Activated T-cell treated with anti-CD3 and anti-CD28 coated beads, Interleukin-2, amount 50 U/mL, for 1 hour (primary cell): ENCODE measurements at regions not wholly inside any gene's neighbourhood (a gene's known extent, or its start where the extent isn't known, plus 50 kb on each side); places are given as distances from the start of the nearest gene placed in this dataset.

Source experiments
- DNase-seq: peaks from one replicate; pipeline ENCODE4 v3.0.0-alpha.2; 2020

DNA sequence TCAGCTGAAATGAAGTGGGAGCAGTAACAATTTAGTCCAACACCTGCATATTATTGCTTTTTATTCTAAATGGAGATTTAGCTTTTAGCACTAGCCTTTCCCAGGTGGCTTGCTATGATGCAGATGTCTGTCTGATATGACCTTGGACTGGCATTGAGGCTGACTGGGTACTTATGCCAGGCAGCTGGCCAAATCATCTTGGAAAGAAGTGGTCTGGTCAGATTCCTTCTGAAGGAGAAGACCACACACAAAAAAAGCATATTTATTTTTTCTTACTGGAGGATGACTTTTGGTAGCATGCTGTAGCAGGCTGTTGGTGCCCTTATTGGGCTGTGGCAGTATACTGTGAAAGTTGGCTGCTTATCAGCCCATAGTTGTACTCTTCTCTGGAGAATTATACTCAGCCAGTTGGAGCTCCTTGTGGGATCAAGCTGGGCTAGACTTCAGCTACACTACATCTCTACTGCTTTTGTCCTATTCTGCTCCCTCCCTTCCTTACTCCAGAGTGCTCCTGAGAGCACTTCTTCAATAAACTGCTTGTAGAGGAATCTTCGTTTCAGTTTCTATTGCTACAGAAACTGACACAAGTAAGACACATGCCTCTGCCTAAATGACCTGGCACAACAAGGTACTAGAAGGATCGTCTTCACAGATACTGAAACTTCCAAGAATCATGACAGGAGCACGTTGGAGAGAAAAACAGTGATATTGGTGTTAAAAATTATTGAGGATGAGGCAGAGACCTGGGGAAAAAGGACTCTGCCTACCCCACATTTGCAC is 196.8 kb upstream of the RPS6KA3 start:
- no peak for DNase-seq

DNA sequence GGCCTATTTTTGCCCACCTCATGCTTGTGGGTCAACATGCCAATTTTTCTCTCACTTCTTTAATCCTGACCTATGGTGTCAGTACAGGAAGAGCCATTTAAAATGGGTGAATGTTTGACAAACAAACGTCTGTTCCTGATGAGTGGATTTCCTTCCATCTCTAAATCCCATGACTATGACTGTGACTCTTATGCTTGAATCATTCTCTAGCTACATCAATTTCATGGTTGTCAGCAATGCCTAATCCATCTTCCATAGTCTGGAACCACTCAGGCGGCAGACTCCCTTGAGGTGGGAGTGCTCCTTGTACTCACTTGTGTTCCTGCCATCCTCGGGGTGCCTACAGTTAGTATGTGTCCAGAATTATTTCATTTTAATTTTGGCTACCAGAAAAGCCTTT is 194.9 kb upstream of the RPS6KA3 start:
- DNase-seq: no peak

DNA sequence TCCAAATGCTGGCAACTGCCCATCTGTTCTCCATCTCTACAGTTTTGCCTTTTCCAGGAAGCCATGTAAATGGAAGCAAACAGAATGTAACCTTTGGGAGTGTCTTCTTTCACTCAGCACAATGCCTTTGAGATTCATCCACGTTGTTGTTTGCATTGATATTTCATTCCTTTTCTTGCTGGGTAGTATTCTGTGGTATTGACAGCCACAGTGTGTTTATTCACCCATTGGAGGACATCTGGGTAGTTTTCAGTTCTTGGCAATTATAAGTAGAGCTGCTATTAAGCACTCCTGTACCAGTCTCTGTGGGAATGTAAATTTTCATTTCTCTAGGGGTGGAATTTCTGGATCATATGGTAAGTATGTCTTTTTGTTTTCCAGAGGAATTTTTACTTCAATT is 194.3 kb upstream of the RPS6KA3 start:
- no peak for DNase-seq

DNA sequence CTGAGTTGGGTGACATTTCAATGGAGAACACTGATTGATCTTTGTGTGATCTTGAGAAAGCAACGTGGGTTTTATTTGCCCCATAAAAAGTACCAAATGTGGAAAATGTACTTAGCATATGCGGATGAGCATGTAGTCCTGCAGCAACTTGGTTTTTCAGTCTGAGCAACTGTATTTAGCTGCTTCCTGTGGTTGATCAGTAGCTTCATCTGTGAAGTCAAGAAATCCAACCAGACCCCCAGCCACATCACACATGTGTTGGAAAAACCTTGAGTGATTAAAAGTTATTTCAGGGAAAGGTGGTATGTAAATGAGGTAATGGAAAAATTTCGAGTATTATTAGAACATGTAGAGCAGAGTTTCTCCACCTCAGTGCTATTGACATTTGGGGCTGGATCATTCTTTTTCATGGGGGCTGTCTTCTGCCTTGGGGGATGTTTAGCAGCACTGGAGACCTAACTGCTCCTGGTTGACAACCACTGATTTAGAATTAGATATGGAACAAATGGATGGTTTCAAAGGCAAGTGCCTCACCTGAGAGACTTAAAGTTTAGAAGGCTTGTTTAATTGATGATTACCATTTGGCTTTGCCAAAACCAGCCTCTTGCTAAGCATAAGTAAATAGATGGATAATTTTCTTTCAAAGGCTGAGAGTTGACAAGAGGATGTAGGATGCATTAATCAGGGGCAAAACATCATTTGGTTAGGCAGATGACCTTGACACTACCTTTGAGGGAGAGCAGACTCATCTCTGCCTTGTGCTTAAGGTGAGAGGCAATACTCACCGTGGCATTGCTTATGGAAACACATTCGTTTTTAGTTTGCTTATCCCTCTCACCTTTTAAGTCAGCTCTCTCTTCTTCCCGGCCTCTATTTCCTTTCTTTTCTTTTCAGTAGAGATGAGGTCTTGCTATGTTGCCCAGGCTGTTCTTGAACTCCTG is 193.0 kb upstream of the RPS6KA3 start:
- DNase-seq: no peak

DNA sequence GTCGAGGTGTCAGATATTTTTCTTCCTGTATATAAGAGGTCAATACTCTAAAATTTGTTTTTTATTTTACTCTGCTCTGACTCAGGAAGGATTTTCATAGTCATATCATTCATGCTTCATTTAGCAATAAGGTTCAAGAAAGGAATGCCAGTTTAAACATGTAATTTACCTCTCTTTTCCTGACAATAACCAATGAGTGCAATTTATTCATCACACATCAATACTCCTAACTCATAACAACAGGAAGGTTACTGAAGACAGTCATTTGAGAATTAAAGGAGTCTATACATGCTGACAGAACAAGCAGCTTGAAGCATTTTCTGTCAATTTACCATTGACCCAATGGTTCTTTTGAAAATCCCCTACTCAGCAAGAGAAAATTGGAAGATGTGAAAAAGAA is 190.3 kb upstream of the RPS6KA3 start:
- DNase-seq: no peak

DNA sequence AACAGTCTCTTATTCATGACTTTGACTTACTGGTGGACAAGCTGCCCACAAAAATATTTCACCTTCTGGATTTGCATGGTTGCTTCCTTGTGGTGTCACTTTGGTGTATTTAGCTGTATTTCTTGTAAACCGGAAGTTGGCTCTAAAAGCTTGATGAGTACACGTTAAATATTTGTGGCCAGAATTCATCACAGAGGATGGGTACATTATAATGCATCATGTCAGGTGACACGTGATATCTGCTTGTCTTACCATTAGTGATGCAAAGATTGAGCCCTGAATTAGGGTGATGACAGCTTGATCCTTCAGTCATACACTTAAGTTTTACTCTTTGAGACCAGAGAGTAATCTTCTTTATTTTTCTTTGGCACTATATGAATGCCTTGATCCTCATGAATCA is 188.3 kb upstream of the RPS6KA3 start:
- DNase-seq: no peak

DNA sequence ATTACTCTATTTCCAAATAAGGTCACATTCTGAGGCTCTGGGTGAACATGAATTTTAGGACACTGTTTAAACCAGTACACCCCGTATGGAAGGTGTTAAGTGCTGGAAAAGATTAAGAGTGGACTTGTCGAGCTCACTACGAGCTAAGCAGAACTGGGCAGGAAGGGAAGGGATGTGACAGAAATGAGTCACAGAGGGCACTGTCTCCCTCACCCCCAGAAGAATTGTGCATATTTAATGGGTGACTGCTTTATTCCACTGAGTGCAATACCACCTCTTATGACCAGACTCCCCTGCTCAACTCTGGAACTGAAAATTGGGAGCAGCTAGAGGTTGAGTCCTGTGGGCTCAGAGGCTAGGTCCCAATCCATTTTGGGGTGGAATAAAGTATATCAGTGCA is 187.4 kb upstream of the RPS6KA3 start:
- no peak for DNase-seq

DNA sequence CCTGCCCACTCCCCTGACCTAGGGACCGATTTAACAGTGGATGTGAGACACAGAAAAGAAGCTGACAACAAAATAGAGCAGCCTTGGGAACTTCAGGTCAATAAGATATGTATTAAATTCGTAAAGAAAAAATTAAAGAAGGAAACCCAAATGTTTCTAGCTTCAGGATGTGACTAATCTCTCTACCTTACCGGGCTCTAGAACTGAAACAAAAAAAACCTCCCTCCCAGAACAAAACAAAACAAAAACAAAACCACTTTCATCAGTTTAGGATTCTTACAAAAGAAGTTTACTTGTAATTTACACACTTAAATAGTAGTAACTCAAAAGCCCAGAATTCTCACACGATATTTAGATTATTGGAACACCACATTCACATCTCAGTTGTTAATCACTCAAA is 185.8 kb upstream of the RPS6KA3 start:
- DNase-seq: no peak

DNA sequence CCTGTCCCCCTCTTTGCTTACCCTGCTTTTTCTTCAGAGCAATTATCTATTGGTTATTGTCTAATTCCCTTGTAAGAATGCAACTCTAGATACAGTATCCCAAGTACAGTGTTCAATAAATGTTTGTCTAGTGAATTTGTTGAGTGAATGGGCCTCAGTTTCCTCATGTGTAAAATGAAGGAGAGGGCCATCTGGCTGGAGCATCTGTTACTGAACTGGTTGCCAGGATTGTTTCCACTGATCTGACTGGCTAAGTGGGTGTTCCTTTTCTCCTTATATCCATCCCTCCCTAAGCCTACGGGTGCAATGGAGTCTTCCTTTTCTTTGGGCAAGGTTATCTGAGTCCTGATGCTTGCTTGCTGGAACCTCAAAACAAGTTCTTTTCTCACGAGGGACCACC is 185.2 kb upstream of the RPS6KA3 start:
- no peak for DNase-seq

DNA sequence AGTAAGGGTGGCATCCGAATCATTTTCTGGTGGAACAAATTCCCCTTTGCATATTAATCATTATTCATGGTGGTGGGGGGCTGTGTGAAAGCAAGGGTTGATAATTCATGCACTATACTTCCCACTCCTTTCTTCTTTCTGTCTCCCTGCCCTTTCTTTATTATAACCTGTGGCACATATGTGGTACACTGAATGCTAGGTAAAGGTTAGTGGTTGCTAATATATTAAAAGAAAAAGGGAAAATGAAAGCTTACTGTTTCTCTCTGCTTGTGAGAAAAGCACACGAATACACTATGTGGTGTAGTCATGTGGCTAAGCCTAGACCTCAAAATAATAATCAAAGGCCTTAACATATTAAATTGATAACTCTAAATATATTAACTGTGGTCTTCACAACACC is 178.4 kb upstream of the RPS6KA3 start:
- DNase-seq: no peak

DNA sequence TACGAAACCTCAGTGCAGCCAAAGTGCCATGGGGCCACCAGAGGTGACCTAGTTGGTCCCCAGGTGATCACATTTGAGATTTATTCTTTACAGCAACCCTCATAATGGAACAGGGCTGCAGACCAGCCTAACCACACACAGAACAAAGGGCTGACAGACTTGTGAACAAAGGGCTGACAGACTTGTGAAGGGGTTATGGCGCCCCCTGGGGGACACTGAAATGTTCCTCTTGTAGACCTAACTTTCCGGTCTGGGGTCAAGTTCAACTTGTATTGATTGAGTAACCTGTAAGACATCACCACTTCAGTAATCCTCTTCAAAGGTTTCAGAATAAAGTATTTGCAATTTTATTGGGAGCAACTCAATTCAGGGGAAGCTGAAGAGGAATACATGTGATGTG is 175.9 kb upstream of the RPS6KA3 start:
- DNase-seq: peak; percentile 81

DNA sequence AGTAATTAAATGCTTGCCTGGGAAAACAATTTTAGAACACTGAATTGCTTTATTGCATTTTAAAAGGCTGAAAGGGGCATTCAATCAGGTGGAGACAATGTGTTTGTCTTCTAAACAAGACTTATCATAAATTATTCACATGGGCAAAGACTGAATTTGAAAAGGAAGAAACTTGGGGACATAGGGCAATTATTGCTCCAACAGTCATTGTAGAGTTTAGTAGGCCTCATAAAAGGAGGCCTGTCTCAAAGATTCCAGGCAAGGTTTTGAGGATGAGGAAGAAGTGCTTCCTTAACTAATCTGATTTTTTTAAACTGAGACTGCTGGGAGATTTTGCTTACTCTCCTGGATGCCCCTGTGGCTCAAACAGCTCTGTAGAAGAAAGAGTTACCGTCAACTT is 174.4 kb upstream of the RPS6KA3 start:
- DNase-seq: no peak

DNA sequence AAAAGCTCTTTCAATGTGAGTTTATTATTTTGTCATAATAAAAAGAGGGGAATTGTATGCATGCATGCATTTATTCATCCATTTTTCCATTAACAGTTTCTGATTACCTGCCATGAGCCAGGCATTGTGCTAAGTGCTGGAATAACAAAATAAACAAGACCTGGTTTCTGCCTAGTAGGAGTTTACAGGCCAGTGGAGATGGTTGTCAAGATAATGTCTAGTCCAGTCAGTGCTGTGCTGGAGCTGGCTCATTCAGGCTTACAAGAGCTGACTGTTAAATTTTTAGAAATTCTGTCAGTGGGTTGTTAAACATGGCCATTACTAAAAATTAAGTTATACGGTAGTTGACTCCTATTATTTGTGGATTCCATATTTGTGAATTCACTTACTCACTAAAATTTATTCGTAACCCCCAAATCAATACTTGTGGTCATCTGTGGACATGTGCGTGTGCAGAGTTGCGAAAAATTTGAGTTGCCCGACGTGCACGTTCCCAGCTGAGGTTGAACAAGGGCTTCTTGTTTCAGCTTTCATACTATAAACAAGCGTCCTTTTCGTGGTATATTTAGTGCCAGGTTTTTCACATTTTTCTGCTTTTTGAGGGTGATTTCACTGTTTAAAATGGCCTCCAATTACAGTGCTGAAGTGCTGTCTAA is 172.3 kb upstream of the RPS6KA3 start:
- no peak for DNase-seq

DNA sequence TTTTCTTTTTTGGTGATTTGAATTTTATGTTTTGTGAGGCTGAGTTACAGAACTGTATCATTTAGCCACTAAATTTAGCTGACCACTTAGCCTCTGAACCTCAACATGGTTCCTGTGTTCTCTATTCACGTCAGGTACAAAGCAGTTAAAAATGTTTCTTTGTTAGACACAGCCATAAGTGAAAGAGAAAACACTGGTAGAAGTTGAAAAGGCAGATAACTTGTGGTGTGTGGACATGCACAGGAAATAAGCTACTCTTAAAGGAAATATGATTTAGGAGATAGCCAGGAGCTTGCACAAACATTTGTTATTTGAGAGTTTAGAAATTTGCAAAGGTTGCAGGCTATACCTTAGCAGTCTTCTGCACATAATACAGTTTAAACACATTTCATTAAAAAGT is 171.0 kb upstream of the RPS6KA3 start:
- DNase-seq: no peak

DNA sequence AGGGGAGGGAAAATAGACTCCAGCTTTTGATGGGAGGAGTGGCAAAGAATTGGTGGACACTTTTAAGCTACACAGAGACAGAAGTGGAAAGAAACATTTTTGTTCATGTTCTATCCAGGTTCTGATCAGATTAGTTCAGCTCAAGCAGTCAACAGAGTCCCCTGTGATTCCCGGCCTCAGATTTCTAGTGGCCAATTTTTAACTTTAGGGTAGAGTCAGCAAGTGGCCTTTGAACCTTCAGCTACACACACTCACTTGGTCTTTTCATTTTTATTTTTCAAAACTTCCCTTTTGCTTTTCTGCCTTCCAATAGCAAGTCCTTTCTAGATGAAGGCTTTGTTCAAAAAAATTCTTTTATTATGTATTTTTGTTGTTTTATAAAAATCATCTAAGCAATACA is 169.2 kb upstream of the RPS6KA3 start:
- DNase-seq: no peak

DNA sequence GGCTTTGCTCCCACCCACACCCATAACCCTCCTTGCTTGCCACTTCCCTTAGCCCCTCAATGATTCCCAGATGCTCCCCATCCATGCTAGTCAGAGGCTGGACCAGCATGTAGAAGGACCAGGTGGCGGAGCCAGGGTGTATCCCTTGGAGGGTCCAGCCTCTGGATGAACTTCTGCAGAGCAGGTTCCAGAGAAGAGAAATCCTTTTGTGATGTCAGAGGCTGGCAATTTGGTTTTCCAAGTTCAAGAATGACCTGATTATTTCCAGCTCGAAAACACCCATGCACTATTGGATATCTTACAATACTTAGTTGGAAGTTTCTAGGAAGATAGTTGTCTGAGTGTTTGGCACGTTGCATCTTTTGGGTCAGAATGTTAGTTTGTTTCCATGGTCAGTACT is 168.3 kb upstream of the RPS6KA3 start:
- no peak for DNase-seq

DNA sequence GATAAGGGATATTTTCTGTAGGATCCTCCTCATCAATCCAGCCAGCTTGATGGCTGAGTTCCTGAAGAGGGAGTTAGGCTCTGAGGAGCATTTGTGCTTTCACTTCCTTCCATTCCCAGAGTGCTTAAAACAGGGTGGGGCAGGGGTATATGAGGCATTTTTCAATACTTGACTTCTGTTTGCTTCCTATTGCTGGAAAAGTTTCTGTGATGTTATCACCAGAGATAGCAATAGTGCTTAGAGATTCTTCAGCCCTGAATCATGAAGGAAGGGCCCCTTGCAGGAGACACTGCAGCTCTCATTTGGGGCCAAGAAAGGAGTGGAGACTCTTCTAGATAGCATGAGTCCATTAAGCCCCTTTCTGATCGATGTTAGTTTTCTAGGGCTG is 166.7 kb upstream of the RPS6KA3 start:
- DNase-seq: no peak

DNA sequence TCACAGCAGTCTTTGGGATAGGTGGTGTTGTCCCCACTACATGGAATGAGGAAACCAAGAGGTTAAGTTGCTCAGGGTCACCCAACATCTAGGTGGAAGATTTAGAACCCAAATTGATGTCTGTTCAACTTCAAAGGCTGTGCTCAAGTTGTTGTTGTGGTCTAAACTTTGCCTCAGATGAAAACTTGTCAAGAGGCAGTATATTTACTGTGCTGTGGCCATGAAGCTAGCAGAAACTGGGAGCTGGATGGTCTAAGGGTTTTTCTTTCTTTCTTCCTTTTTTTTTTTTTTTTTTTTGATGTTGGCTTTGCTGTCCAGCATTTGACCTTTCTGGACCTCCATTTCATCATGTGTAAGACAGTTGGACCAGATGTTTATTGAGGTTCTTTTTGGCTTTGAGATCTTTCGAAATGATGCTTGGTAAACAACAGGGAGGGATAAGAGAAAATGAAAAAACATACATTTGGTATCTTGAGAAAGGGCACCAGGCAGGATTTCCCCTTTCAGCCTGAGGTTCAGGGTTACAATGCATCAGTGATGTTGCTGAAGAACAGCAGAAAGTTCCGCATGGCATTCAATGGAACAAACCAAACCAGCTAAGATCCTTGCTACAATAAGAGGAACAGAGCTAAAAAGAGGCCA is 166.2 kb upstream of the RPS6KA3 start:
- no peak for DNase-seq

DNA sequence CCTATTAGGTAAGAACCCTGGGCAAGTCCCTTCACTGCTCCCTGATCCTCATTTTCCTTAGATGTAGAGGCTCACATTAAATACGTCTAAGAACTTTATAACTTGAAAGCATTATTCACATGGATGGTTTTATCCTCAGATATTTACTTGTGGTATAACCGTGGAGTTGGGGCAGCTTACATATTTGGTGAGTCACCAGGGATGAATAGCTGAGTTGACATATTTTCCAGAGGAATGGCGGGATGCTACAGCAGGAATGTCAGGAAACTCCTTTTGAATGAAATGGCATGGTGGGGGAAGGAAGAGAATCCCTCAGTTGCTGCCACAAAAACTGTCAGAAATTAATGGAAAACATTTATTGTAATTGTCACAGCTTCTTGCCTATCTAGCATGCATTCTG is 165.3 kb upstream of the RPS6KA3 start:
- DNase-seq: no peak

DNA sequence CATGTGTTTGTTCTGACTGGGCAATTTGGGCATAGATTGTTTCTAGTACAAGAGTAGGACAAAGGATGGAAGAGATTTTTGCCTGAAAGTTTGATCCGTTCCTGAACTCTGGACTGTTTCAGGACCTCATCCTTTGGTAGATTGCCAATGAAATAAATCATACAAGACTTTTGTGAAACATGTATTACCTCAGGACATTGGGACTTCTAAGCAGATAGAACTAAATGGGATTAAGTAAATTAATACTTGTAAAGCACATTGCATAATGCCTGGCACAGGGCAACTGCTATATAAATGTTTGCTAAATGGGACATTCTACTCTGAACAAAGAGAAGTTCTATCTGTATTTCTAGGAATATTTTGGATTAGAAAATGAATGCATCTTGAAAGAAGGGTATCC is 164.8 kb upstream of the RPS6KA3 start:
- no peak for DNase-seq

DNA sequence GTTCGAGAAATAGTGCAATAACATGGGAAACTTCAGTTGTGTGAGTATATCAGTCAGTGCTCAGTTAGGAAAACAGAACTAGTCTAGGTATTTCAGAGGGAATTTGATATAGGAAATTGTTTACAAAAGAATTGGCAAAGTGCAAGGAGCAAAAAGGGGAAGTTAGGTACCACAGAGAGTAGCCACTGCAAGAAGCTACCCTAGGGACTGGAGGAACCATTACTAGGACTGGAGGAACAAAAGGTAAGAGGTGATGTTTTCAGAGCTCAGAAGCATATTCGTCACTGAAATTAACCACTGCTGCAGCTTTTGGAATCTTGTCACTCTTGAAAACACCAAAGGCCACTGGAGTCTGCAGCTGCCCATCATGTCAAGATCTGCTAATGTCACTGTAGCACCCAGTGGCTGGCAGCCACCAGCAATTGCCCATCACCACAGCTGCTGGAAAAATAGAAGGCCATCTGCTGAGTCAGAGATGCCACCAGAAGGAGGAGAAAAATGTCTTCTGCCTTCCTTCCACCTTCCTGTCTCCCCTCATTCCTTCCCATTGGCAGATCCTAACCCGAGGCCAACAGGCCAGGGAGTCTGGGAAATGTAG is 160.6 kb upstream of the RPS6KA3 start:
- no peak for DNase-seq

DNA sequence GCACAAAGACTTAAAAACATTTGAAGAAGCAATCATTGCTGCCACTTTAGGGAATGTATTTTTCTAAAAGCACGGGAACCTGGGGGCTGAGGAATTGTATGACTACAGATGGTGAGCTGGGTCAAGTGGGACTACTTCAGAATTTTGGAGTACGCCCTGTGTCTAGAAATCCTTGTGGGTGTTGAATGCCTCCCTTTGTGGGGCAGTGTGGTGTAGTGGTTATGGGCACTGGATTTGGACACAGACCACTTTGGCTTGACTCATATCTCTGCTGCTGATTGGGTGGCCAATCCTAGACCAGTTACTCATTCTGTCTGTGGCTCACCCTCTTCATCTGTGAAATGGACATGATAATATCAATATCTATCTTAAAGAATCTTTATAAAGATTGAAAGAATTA is 155.0 kb upstream of the RPS6KA3 start:
- no peak for DNase-seq

DNA sequence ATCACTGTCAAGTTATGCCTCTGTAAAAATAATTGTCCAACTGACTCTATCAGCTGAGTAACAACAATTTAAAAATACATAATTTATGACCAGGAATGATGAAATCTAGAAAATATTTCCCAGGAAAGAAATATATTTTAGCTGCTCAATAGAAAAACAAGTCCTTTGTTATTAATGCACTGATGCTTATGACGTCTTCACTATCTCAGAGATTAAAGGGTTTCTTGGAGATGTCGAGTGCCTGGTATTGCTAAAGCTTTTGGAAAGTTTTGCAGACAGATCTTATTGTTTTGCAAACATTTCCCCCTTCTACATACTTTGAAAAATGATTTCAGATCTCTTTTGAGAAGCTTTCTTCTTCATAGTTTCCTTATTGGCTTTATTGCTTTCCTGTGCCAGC is 154.6 kb upstream of the RPS6KA3 start:
- DNase-seq: no peak
